ENCODE measurements at regions not wholly inside any gene's neighbourhood (a gene's known extent, or its start where the extent isn't known, plus 50 kb on each side); places are given as distances from the start of the nearest gene placed in this dataset.

- TF ChIP-seq CEBPB (IDR thresholded peaks at IDR 0.05) (no peak), EGR1 (IDR thresholded peaks at IDR 0.05) (no peak), ZBTB7A (IDR thresholded peaks at IDR 0.05; ENCODE audit: low read depth) (no peak), USF1 (IDR thresholded peaks at IDR 0.05) (no peak), NFIC (IDR thresholded peaks at IDR 0.05) (no peak), CREB1 (IDR thresholded peaks at IDR 0.05; ENCODE audit: low read depth) (no peak), REST (IDR thresholded peaks at IDR 0.05; ENCODE audit: low read depth) (no peak), TCF12 (IDR thresholded peaks at IDR 0.05; ENCODE audit: low read depth) (no peak), MAX (IDR thresholded peaks at IDR 0.05) (no peak), RAD21 (IDR thresholded peaks at IDR 0.05; ENCODE audit: low read depth) (no peak), FOXM1 (IDR thresholded peaks at IDR 0.05; ENCODE audit: borderline replicate concordance, low read depth) (no peak), YY1 (IDR thresholded peaks at IDR 0.05; ENCODE audit: low read depth) (no peak), EP300 (IDR thresholded peaks at IDR 0.05; ENCODE audit: borderline replicate concordance) (no peak), TAF1 (IDR thresholded peaks at IDR 0.05; ENCODE audit: low read depth) (no peak), TEAD4 (IDR thresholded peaks at IDR 0.05) (no peak)
Measured at GRCh38 chr10:33664070-33664469, 329.6 kb upstream of the NRP1 start.

- no peak for TF ChIP-seq YY1 (IDR thresholded peaks at IDR 0.05; ENCODE audit: low read depth)
- TF ChIP-seq USF1 (IDR thresholded peaks at IDR 0.05): no peak
- no peak for TF ChIP-seq CEBPB (IDR thresholded peaks at IDR 0.05)
- TF ChIP-seq TCF12 (IDR thresholded peaks at IDR 0.05; ENCODE audit: low read depth): no peak
- TF ChIP-seq TAF1 (IDR thresholded peaks at IDR 0.05; ENCODE audit: low read depth): no peak
- no peak for TF ChIP-seq NFIC (IDR thresholded peaks at IDR 0.05)
- no peak for TF ChIP-seq ZBTB7A (IDR thresholded peaks at IDR 0.05; ENCODE audit: low read depth)
- no peak for TF ChIP-seq EGR1 (IDR thresholded peaks at IDR 0.05)
- no peak for TF ChIP-seq FOXM1 (IDR thresholded peaks at IDR 0.05; ENCODE audit: borderline replicate concordance, low read depth)
- no peak for TF ChIP-seq MAX (IDR thresholded peaks at IDR 0.05)
- no peak for TF ChIP-seq REST (IDR thresholded peaks at IDR 0.05; ENCODE audit: low read depth)
- TF ChIP-seq CREB1 (IDR thresholded peaks at IDR 0.05; ENCODE audit: low read depth): no peak
- TF ChIP-seq EP300 (IDR thresholded peaks at IDR 0.05; ENCODE audit: borderline replicate concordance): no peak
- TF ChIP-seq RAD21 (IDR thresholded peaks at IDR 0.05; ENCODE audit: low read depth): no peak
- TF ChIP-seq TEAD4 (IDR thresholded peaks at IDR 0.05): no peak
Measured at GRCh38 chr10:33661580-33662336, 327.3 kb upstream of the NRP1 start.

GRCh38 chr10:33660329-33660728, 325.9 kb upstream of the NRP1 start:
- TF ChIP-seq NFIC (IDR thresholded peaks at IDR 0.05) (no peak), CREB1 (IDR thresholded peaks at IDR 0.05; ENCODE audit: low read depth) (no peak), EGR1 (IDR thresholded peaks at IDR 0.05) (no peak), MAX (IDR thresholded peaks at IDR 0.05) (no peak), USF1 (IDR thresholded peaks at IDR 0.05) (no peak), YY1 (IDR thresholded peaks at IDR 0.05; ENCODE audit: low read depth) (no peak), TCF12 (IDR thresholded peaks at IDR 0.05; ENCODE audit: low read depth) (no peak), FOXM1 (IDR thresholded peaks at IDR 0.05; ENCODE audit: borderline replicate concordance, low read depth) (no peak), EP300 (IDR thresholded peaks at IDR 0.05; ENCODE audit: borderline replicate concordance) (no peak), TEAD4 (IDR thresholded peaks at IDR 0.05) (no peak), TAF1 (IDR thresholded peaks at IDR 0.05; ENCODE audit: low read depth) (no peak), ZBTB7A (IDR thresholded peaks at IDR 0.05; ENCODE audit: low read depth) (no peak)

GRCh38 chr10:33657913-33658312, 323.4 kb upstream of the NRP1 start:
- TF ChIP-seq NFIC (IDR thresholded peaks at IDR 0.05) (no peak), TEAD4 (IDR thresholded peaks at IDR 0.05) (no peak), TAF1 (IDR thresholded peaks at IDR 0.05; ENCODE audit: low read depth) (no peak), YY1 (IDR thresholded peaks at IDR 0.05; ENCODE audit: low read depth) (no peak), ZBTB7A (IDR thresholded peaks at IDR 0.05; ENCODE audit: low read depth) (no peak), TCF12 (IDR thresholded peaks at IDR 0.05; ENCODE audit: low read depth) (no peak), EP300 (IDR thresholded peaks at IDR 0.05; ENCODE audit: borderline replicate concordance) (no peak), MAX (IDR thresholded peaks at IDR 0.05) (no peak), EGR1 (IDR thresholded peaks at IDR 0.05) (no peak), CEBPB (IDR thresholded peaks at IDR 0.05) (no peak)
